Neuron (in vitro differentiated cells): ENCODE measurements at regions not wholly inside any gene's neighbourhood (a gene's known extent, or its start where the extent isn't known, plus 50 kb on each side); places are given as distances from the start of the nearest gene placed in this dataset.
"Not testable (repeated sequence)": the region's sequence is repeated elsewhere in the genome, so short reads cannot be mapped to it uniquely, and the experiment has no call there.

Experiments
- H2AFZ ChIP-seq: one replicate; pipeline ENCODE4 v1.6.1; 2013; ENCODE audit warnings: low read depth, mild to moderate bottlenecking, inconsistent platforms, low read length, moderate library complexity
- H3K27me3 ChIP-seq: one replicate; pipeline ENCODE4 v1.6.1; 2013; ENCODE audit warnings: low read length; ENCODE audit not compliant: insufficient read depth
- H3K36me3 ChIP-seq: one replicate; pipeline ENCODE4 v1.6.1; 2013; ENCODE audit warnings: low read length; ENCODE audit not compliant: insufficient read depth
- H3K4me1 ChIP-seq: one replicate; pipeline ENCODE4 v1.6.1; 2013; ENCODE audit warnings: low read length; ENCODE audit not compliant: insufficient read depth
- H3K4me3 ChIP-seq: 2 replicates; pipeline ENCODE4 v1.5.1; 2013; ENCODE audit warnings: mild to moderate bottlenecking, low read length, moderate library complexity
- H3K9me3 ChIP-seq: one replicate; pipeline ENCODE4 v1.6.1; 2013; ENCODE audit warnings: low read length

DNA sequence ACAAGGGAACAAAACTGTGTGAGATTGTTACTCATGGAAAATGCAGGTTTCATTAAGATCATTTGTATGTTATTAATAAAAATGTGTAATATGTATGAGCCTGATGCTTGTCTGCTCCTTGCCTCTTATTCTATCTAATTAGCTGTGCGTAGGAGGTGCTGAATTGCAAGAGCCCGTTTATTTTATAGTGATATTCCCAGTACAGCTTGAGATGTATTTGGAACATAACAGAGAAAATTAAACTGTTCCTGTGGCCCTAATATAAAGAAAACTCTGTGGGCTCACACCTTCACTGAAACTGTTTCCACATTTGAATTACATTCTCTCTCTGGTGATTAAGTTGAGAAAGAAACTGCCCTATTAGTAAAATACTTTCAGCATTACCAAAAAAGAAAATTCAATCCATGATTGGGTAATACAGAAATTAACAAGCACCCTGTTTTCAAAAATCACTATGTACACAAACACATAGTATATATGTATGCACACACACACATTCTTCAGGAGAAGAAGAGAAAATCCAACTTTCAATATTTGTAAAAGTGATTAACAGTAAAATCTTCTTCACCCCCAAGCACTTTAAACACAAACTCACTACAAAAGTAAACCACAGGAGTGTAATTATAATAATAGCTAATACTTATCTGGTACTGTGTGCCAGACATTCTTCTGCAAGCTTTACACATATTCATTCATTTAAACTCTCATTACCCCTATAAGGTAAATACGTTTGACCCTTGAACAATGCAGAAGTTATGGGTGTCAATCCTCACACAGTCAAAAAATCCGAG is 233.2 kb downstream of the PHLDA1 start:
- H3K4me3 ChIP-seq = no peak overlapping the region
- no peaks in the 10 kb centered on the region for H3K9me3 ChIP-seq
- H3K4me1 ChIP-seq = no peaks in the 10 kb centered on the region
- H3K36me3 ChIP-seq = no peaks in the 10 kb centered on the region
- no peak overlapping the region for H2AFZ ChIP-seq
- no peaks in the 10 kb centered on the region for H3K27me3 ChIP-seq

DNA sequence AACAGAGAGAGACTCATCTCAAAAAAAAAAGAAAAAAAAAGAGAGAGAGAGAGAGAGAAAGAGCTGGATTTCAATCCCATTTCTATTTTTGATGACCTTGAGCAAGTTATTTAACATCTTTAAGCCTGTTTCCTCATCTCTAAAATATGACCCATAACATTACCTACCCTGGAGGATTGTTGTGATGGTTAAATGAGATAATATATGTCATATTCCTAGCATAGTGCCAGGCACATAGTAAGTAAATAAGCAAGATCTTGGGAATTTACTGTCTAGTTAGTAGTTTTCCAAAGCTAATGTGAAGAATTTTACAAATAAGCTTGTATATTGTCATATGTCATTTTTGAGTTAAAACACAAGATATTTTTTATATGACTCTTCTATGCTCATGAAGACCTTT is 236.5 kb downstream of the PHLDA1 start:
- no peak overlapping the region for H3K4me3 ChIP-seq
- peaks cover 2% of the 10 kb centered on the region for H3K4me1 ChIP-seq
- no peaks in the 10 kb centered on the region for H3K27me3 ChIP-seq
- H2AFZ ChIP-seq = no peak overlapping the region
- H3K9me3 ChIP-seq = no peaks in the 10 kb centered on the region
- H3K36me3 ChIP-seq = no peaks in the 10 kb centered on the region

DNA sequence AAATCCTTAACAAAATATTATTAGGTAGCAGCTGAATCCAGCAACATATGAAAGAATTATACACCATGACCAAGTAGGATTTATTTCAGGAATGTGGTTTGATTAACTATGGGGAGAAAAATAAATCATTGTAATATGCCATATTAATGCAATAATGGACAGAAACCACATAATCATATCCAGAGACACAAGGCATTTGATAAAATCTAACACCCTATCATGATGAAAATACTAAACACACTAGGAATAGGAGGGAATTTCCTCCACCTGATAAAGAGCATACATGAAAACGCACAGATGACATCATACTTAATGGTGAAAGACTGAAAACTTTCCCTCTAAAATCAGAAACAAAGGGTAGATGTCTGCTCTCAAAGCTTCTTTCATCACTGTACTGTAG is 238.9 kb downstream of the PHLDA1 start:
- Histone ChIP-seq H3K4me1 (peaks cover 2% of the 10 kb centered on the region), H3K4me3 (no peak overlapping the region), H3K9me3 (no peaks in the 10 kb centered on the region), H3K36me3 (no peaks in the 10 kb centered on the region), H2AFZ (no peak overlapping the region), H3K27me3 (no peaks in the 10 kb centered on the region)

DNA sequence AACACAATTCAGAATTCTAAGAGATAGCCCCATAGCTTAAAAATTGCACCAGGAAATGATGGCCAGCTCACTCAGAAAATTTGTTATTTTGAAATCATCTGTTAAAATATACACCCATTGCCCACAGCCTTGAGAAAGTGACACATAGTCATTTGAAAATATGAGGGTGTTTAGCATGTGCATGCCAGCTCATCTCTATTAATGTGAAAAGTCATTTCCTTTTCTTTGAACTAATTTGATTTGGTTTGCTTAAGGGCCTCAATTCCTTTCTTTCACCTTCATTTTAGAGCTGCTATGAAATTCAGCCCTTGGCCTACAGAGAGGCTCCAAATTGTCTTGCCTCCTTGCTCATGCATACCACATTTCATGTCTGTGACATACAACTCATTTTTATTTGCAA is 241.4 kb downstream of the PHLDA1 start:
- Histone ChIP-seq H3K4me1 (peaks cover 2% of the 10 kb centered on the region), H3K27me3 (no peaks in the 10 kb centered on the region), H2AFZ (no peak overlapping the region), H3K36me3 (no peaks in the 10 kb centered on the region), H3K4me3 (no peak overlapping the region), H3K9me3 (no peaks in the 10 kb centered on the region)

GRCh38 chr12:75787146-75787545 is 244.4 kb downstream of the PHLDA1 start:
- H2AFZ ChIP-seq, H3K9me3 ChIP-seq, H3K27me3 ChIP-seq, H3K4me1 ChIP-seq, H3K4me3 ChIP-seq, H3K36me3 ChIP-seq: not testable (repeated sequence)

GRCh38 chr12:75786070-75786469 is 245.5 kb downstream of the PHLDA1 start:
- no peak overlapping the region for H3K4me3 ChIP-seq
- no peaks in the 10 kb centered on the region for H3K27me3 ChIP-seq
- no peaks in the 10 kb centered on the region for H3K36me3 ChIP-seq
- H2AFZ ChIP-seq = no peak overlapping the region
- H3K4me1 ChIP-seq = peaks cover 2% of the 10 kb centered on the region
- H3K9me3 ChIP-seq = no peaks in the 10 kb centered on the region

DNA sequence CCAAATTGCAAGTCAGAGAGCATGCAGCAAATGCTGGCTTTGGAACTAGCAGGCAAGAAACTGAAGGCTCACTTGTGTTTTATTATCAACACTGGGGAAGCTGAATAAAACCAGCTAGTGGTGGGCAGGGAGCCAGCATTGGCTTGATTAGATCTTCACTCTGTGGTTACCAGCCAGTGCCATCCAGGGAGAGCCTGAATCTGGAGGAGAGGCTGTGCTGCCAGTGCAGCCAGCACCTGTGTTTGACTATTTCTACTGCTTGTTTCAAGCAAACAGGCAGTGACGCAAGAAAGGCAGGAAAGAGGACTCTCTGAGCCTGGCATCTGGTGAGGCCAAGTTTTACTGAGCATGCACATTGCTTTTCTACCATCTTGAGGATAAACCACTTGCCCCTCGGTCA is 247.0 kb downstream of the PHLDA1 start:
- Histone ChIP-seq H3K27me3 (no peaks in the 10 kb centered on the region), H2AFZ (no peak overlapping the region), H3K9me3 (no peaks in the 10 kb centered on the region), H3K36me3 (no peaks in the 10 kb centered on the region), H3K4me1 (peaks cover 6% of the 10 kb centered on the region), H3K4me3 (no peak overlapping the region)

DNA sequence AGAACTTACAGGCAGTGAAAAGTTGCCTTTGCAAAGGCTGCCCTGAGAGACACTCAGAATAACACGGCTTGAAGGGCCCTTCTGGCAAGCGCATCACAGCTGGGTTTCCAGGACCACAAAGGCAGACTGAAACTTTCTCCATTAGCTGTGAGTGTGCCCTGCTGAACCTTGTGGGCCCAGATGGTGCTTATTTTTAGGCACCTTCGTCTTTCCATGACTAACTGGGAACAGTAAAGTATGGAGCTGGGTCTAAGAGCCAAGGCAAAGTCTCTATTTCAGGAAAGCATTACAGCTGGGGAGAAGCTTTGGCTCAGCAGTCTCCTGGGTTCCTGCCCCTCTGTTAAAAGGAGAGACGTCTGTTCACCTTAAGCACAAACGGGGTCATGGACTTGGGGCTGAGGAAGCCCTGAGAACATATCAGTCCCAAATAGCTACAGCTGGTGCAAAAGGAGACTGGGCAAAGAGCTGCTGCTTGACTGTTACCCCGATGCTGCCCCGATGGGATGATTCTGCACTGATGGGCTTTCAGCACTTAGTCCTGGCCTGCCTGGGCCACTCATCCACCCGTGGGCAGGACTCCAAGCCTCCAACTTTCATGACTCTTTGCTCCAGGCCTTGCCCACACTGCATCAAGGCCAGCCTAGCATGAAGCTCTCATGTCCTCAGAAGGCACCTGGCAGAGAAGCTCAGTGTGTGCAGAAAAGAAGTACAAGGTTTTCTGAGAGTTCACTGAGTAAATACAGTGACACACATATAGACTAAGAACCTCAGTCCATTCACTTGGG is 248.3 kb downstream of the PHLDA1 start:
- no peaks in the 10 kb centered on the region for H3K36me3 ChIP-seq
- peaks cover 7% of the 10 kb centered on the region for H3K4me1 ChIP-seq
- no peak overlapping the region for H2AFZ ChIP-seq
- no peak overlapping the region for H3K4me3 ChIP-seq
- H3K9me3 ChIP-seq = no peaks in the 10 kb centered on the region
- H3K27me3 ChIP-seq = no peaks in the 10 kb centered on the region

- Histone ChIP-seq H3K4me3 (no peak overlapping the region), H3K4me1 (peaks cover 7% of the 10 kb centered on the region), H3K36me3 (no peaks in the 10 kb centered on the region), H2AFZ (no peak overlapping the region), H3K9me3 (no peaks in the 10 kb centered on the region), H3K27me3 (no peaks in the 10 kb centered on the region)
These were observed 249.5 kb downstream of the PHLDA1 start for GRCh38 chr12:75782069-75782581.

DNA sequence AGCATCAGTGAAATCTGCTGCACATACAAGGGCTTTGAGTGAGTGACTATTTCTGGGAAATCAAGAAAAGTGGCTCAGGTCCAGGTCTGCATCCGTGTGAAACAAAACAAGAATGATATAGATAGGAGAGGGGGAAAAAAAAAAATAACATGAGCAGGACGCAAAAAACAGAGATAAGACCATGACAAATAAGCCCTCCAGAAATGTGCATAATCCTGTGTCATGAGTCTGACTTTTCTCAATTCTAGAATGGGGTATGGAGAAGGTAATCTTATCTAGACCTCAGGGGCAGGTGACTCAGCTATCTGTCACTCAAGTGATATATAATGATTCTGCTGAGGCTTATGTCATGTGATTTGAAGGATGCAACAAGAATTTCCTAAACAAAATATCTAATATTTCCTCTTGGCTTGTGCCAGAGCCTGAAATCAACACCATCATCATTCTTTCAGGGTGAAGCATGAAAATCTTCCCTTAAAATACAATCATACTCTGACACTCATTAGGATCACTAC is 250.0 kb downstream of the PHLDA1 start:
- H3K4me1 ChIP-seq = peaks cover 7% of the 10 kb centered on the region
- H3K36me3 ChIP-seq = no peaks in the 10 kb centered on the region
- H3K4me3 ChIP-seq = no peak overlapping the region
- H2AFZ ChIP-seq = no peak overlapping the region
- no peaks in the 10 kb centered on the region for H3K9me3 ChIP-seq
- no peaks in the 10 kb centered on the region for H3K27me3 ChIP-seq

- Histone ChIP-seq H3K27me3 (no peaks in the 10 kb centered on the region), H3K36me3 (no peaks in the 10 kb centered on the region), H2AFZ (no peak overlapping the region), H3K4me1 (peaks cover 7% of the 10 kb centered on the region), H3K4me3 (no peak overlapping the region), H3K9me3 (no peaks in the 10 kb centered on the region)
These were observed 251.6 kb downstream of the PHLDA1 start for GRCh38 chr12:75779891-75780496.

DNA sequence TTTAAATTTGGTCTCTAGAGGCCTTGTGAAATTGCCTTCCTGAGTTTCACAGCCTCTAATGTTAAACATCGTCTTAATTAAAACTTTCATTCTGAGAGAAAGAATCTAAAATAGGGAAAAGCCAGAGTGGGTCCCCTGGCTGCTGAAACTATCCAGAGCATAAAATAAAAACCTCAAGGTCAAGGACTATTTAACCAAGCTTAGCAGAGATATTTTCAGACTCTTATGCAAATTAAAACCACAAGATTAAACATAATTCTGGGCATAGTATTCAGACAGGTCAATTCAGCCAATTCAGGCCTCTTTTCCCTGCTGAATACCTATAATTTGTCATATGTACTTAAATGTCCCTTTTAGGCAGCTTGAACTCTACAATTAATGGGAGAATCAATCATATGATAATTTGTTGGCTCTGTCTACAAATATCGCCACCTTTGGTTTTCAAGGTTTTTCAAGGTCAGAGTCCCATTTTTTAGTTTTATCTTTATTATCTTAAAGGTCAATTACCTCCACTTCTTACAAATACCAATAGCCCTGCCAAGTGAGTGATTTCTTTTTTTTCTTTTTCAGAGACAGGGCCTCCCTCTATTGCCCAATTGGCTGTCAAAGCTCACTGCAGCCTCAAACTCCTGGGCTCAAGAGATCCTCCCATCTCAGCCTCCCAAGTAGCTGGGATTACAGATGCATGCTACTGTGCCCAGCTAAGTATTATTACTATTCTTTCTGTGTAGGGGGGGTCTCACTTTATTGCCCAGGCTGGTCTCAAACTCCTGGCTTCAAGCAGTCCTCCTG is 257.1 kb downstream of the PHLDA1 start:
- no peaks in the 10 kb centered on the region for H3K27me3 ChIP-seq
- H2AFZ ChIP-seq = no peak overlapping the region
- no peaks in the 10 kb centered on the region for H3K4me1 ChIP-seq
- H3K4me3 ChIP-seq = no peak overlapping the region
- no peaks in the 10 kb centered on the region for H3K9me3 ChIP-seq
- H3K36me3 ChIP-seq = no peaks in the 10 kb centered on the region
